WTC11 (cell line): ENCODE measurements at regions not wholly inside any gene's neighbourhood (a gene's known extent, or its start where the extent isn't known, plus 50 kb on each side); places are given as distances from the start of the nearest gene placed in this dataset.

Source experiments
- ATAC-seq: fragments of 200-7000 bp; cut with Tn5 transposase; 2 replicates; pipeline ENCODE4 v1.10.0; 2021; ENCODE audit warnings: mild to moderate bottlenecking, moderate library complexity
- CTCF ChIA-PET: fragments of 300-600 bp; sonication (Branson Sonifier 250); formaldehyde crosslinking; loops from one replicate; lab custom pipeline; 2021; ENCODE audit warnings: antibody characterized with exemption; lab: Charles Lee
- POLR2A ChIA-PET: fragments of 350-600 bp; sonication (Branson Sonifier 250); formaldehyde crosslinking; loops from one replicate; lab custom pipeline; 2021; ENCODE audit warnings: antibody characterized with exemption; lab: Charles Lee
- DNase-seq: peaks from one replicate; pipeline ENCODE4 v3.0.0; 2021; ENCODE audit warnings: low spot score
- H3K27ac Mint-ChIP-seq: 2 replicates; pipeline ENCODE4 v1.8.0; 2021; ENCODE audit warnings: mixed read lengths
- H3K27me3 Mint-ChIP-seq: 2 replicates; pipeline ENCODE4 v1.8.0; 2021; ENCODE audit warnings: low read depth, mild to moderate bottlenecking, moderate library complexity, mixed read lengths
- H3K36me3 Mint-ChIP-seq: 2 replicates; pipeline ENCODE4 v1.8.0; 2021; ENCODE audit warnings: mixed read lengths
- H3K4me1 Mint-ChIP-seq: 2 replicates; pipeline ENCODE4 v1.8.0; 2022; ENCODE audit warnings: mixed read lengths
- H3K4me3 Mint-ChIP-seq: 2 replicates; pipeline ENCODE4 v1.8.0; 2021; ENCODE audit warnings: mild to moderate bottlenecking, moderate library complexity, mixed read lengths
- H3K9me3 Mint-ChIP-seq: 2 replicates; pipeline ENCODE4 v1.8.0; 2021; ENCODE audit warnings: mixed read lengths
- ESRRA ChIP-seq: sonication (generic); formaldehyde crosslinking; IDR thresholded peaks from 2 replicates; pipeline ENCODE4 v1.8.1; 2022; ENCODE audit warnings: mild to moderate bottlenecking, missing genetic modification reagents, borderline replicate concordance
- ETV6 ChIP-seq: sonication (generic); formaldehyde crosslinking; IDR thresholded peaks from 2 replicates; pipeline ENCODE4 v1.8.1; 2022; ENCODE audit warnings: mild to moderate bottlenecking, missing genetic modification reagents
- HMGA2 ChIP-seq: fragments of 250-450 bp; sonication (Bioruptor Pico); IDR thresholded peaks from 2 replicates; pipeline ENCODE4 v1.4.0; 2021; ENCODE audit warnings: mild to moderate bottlenecking, moderate library complexity
- JAZF1 ChIP-seq: fragments of 250-450 bp; sonication (Bioruptor Pico); IDR thresholded peaks from 2 replicates; pipeline ENCODE4 v1.9.0; 2021; ENCODE audit warnings: moderate library complexity, mild to moderate bottlenecking, inconsistent platforms
- NR2C2 ChIP-seq: sonication (generic); formaldehyde crosslinking; IDR thresholded peaks from 2 replicates; pipeline ENCODE4 v1.8.0; 2022; ENCODE audit warnings: mild to moderate bottlenecking, missing genetic modification reagents
- RELA ChIP-seq: sonication (generic); formaldehyde crosslinking; IDR thresholded peaks from 2 replicates; pipeline ENCODE4 v1.8.1; 2022; ENCODE audit warnings: missing genetic modification reagents, mild to moderate bottlenecking, borderline replicate concordance
- RORB ChIP-seq: fragments of 250-450 bp; sonication (Bioruptor Pico); IDR thresholded peaks from 2 replicates; pipeline ENCODE4 v1.9.0; 2021; ENCODE audit warnings: mild to moderate bottlenecking
- SMAD4 ChIP-seq: sonication (generic); formaldehyde crosslinking; IDR thresholded peaks from 2 replicates; pipeline ENCODE4 v1.8.0; 2022; ENCODE audit warnings: mild to moderate bottlenecking, missing genetic modification reagents
- ZBTB21 ChIP-seq: sonication (generic); formaldehyde crosslinking; IDR thresholded peaks from 2 replicates; pipeline ENCODE4 v1.8.1; 2023; ENCODE audit warnings: mild to moderate bottlenecking, missing genetic modification reagents, borderline replicate concordance
- ZNF121 ChIP-seq: sonication (generic); formaldehyde crosslinking; IDR thresholded peaks from 2 replicates; pipeline ENCODE4 v1.8.0; 2023; ENCODE audit warnings: missing genetic modification reagents
- ZNF138 ChIP-seq: sonication (generic); formaldehyde crosslinking; conservative IDR thresholded peaks from 2 replicates; pipeline ENCODE4 v1.8.1; 2022; ENCODE audit warnings: mild to moderate bottlenecking, moderate library complexity, missing genetic modification reagents
- ZNF219 ChIP-seq: sonication (generic); formaldehyde crosslinking; IDR thresholded peaks from 2 replicates; pipeline ENCODE4 v1.8.0; 2023; ENCODE audit warnings: missing genetic modification reagents, mild to moderate bottlenecking, borderline replicate concordance
- TF ChIP-seq, protein P1 (sequence below): sonication (generic); formaldehyde crosslinking; IDR thresholded peaks from 2 replicates; pipeline ENCODE4 v1.8.1; 2023; ENCODE audit warnings: mild to moderate bottlenecking, missing genetic modification reagents, moderate library complexity
- TF ChIP-seq, protein P2 (sequence below): sonication (generic); formaldehyde crosslinking; IDR thresholded peaks from 2 replicates; pipeline ENCODE4 v1.8.1; 2022; ENCODE audit warnings: low read depth, mild to moderate bottlenecking, moderate library complexity, missing genetic modification reagents, borderline replicate concordance
- TF ChIP-seq, protein P3 (sequence below): sonication (generic); formaldehyde crosslinking; IDR thresholded peaks from 2 replicates; pipeline ENCODE4 v1.8.0; 2023; ENCODE audit warnings: missing genetic modification reagents, mild to moderate bottlenecking, borderline replicate concordance
- TF ChIP-seq, protein P4 (sequence below): sonication (generic); formaldehyde crosslinking; IDR thresholded peaks from 2 replicates; pipeline ENCODE4 v1.8.0; 2022; ENCODE audit warnings: mild to moderate bottlenecking, missing genetic modification reagents
- TF ChIP-seq, protein P5 (sequence below): sonication (generic); formaldehyde crosslinking; IDR thresholded peaks from 2 replicates; pipeline ENCODE4 v1.8.0; 2023; ENCODE audit warnings: mild to moderate bottlenecking, missing genetic modification reagents
- TF ChIP-seq, protein P6 (sequence below): fragments of 250-450 bp; sonication (Bioruptor Pico); IDR thresholded peaks from 2 replicates; pipeline ENCODE4 v1.9.0; 2021; ENCODE audit warnings: mild to moderate bottlenecking, borderline replicate concordance
- TF ChIP-seq, protein P7 (sequence below): fragments of 250-450 bp; sonication (Bioruptor Pico); IDR thresholded peaks from 2 replicates; pipeline ENCODE4 v1.9.0; 2021; ENCODE audit warnings: mild to moderate bottlenecking

DNA sequence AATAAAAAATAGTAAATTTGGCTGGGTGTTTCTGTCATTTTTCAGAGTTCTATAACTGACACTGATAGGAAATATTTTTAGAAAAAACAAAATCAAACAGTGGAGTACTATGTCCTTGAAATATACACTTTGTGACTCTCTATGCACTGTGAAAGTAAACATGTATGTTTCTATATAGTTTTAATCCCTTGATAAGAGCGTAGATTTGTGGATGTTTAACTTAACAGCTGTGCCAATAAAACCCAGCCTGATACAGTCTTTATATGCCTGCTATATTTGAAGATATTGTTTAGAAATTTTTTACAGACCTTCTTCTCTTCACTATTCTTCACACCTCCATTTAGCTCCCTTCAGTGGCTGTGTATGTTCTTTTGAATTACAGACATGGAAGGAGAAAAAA lies 473.3 kb upstream of the FZD8 start:
- Mint-ChIP-seq H3K36me3 (no peaks in the 10 kb centered on the region), H3K4me3 (no peak overlapping the region), H3K4me1 (peaks cover 7% of the 10 kb centered on the region; the same call in 1 of the 2 replicates), H3K27ac (no peak overlapping the region), H3K9me3 (no peaks in the 10 kb centered on the region), H3K27me3 (no peaks in the 10 kb centered on the region)
- TF ChIP-seq, protein P1, sequence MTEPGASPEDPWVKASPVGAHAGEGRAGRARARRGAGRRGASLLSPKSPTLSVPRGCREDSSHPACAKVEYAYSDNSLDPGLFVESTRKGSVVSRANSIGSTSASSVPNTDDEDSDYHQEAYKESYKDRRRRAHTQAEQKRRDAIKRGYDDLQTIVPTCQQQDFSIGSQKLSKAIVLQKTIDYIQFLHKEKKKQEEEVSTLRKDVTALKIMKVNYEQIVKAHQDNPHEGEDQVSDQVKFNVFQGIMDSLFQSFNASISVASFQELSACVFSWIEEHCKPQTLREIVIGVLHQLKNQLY: no peak
- TF ChIP-seq, protein P2, sequence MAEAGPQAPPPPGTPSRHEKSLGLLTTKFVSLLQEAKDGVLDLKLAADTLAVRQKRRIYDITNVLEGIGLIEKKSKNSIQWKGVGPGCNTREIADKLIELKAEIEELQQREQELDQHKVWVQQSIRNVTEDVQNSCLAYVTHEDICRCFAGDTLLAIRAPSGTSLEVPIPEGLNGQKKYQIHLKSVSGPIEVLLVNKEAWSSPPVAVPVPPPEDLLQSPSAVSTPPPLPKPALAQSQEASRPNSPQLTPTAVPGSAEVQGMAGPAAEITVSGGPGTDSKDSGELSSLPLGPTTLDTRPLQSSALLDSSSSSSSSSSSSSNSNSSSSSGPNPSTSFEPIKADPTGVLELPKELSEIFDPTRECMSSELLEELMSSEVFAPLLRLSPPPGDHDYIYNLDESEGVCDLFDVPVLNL: no peak
- TF ChIP-seq, protein P3, sequence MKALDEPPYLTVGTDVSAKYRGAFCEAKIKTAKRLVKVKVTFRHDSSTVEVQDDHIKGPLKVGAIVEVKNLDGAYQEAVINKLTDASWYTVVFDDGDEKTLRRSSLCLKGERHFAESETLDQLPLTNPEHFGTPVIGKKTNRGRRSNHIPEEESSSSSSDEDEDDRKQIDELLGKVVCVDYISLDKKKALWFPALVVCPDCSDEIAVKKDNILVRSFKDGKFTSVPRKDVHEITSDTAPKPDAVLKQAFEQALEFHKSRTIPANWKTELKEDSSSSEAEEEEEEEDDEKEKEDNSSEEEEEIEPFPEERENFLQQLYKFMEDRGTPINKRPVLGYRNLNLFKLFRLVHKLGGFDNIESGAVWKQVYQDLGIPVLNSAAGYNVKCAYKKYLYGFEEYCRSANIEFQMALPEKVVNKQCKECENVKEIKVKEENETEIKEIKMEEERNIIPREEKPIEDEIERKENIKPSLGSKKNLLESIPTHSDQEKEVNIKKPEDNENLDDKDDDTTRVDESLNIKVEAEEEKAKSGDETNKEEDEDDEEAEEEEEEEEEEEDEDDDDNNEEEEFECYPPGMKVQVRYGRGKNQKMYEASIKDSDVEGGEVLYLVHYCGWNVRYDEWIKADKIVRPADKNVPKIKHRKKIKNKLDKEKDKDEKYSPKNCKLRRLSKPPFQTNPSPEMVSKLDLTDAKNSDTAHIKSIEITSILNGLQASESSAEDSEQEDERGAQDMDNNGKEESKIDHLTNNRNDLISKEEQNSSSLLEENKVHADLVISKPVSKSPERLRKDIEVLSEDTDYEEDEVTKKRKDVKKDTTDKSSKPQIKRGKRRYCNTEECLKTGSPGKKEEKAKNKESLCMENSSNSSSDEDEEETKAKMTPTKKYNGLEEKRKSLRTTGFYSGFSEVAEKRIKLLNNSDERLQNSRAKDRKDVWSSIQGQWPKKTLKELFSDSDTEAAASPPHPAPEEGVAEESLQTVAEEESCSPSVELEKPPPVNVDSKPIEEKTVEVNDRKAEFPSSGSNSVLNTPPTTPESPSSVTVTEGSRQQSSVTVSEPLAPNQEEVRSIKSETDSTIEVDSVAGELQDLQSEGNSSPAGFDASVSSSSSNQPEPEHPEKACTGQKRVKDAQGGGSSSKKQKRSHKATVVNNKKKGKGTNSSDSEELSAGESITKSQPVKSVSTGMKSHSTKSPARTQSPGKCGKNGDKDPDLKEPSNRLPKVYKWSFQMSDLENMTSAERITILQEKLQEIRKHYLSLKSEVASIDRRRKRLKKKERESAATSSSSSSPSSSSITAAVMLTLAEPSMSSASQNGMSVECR (CRISPR knock-in tag): no peak
- TF ChIP-seq JAZF1 (CRISPR knock-in tag): no peak
- no peak for TF ChIP-seq ZNF219 (CRISPR knock-in tag)
- TF ChIP-seq, protein P4, sequence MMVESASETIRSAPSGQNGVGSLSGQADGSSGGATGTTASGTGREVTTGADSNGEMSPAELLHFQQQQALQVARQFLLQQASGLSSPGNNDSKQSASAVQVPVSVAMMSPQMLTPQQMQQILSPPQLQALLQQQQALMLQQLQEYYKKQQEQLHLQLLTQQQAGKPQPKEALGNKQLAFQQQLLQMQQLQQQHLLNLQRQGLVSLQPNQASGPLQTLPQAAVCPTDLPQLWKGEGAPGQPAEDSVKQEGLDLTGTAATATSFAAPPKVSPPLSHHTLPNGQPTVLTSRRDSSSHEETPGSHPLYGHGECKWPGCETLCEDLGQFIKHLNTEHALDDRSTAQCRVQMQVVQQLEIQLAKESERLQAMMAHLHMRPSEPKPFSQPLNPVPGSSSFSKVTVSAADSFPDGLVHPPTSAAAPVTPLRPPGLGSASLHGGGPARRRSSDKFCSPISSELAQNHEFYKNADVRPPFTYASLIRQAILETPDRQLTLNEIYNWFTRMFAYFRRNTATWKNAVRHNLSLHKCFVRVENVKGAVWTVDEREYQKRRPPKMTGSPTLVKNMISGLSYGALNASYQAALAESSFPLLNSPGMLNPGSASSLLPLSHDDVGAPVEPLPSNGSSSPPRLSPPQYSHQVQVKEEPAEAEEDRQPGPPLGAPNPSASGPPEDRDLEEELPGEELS (CRISPR knock-in tag): no peak
- TF ChIP-seq ZBTB21 (CRISPR knock-in tag): no peak
- TF ChIP-seq, protein P5, sequence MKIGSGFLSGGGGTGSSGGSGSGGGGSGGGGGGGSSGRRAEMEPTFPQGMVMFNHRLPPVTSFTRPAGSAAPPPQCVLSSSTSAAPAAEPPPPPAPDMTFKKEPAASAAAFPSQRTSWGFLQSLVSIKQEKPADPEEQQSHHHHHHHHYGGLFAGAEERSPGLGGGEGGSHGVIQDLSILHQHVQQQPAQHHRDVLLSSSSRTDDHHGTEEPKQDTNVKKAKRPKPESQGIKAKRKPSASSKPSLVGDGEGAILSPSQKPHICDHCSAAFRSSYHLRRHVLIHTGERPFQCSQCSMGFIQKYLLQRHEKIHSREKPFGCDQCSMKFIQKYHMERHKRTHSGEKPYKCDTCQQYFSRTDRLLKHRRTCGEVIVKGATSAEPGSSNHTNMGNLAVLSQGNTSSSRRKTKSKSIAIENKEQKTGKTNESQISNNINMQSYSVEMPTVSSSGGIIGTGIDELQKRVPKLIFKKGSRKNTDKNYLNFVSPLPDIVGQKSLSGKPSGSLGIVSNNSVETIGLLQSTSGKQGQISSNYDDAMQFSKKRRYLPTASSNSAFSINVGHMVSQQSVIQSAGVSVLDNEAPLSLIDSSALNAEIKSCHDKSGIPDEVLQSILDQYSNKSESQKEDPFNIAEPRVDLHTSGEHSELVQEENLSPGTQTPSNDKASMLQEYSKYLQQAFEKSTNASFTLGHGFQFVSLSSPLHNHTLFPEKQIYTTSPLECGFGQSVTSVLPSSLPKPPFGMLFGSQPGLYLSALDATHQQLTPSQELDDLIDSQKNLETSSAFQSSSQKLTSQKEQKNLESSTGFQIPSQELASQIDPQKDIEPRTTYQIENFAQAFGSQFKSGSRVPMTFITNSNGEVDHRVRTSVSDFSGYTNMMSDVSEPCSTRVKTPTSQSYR (CRISPR knock-in tag): no peak
- TF ChIP-seq, protein P6, sequence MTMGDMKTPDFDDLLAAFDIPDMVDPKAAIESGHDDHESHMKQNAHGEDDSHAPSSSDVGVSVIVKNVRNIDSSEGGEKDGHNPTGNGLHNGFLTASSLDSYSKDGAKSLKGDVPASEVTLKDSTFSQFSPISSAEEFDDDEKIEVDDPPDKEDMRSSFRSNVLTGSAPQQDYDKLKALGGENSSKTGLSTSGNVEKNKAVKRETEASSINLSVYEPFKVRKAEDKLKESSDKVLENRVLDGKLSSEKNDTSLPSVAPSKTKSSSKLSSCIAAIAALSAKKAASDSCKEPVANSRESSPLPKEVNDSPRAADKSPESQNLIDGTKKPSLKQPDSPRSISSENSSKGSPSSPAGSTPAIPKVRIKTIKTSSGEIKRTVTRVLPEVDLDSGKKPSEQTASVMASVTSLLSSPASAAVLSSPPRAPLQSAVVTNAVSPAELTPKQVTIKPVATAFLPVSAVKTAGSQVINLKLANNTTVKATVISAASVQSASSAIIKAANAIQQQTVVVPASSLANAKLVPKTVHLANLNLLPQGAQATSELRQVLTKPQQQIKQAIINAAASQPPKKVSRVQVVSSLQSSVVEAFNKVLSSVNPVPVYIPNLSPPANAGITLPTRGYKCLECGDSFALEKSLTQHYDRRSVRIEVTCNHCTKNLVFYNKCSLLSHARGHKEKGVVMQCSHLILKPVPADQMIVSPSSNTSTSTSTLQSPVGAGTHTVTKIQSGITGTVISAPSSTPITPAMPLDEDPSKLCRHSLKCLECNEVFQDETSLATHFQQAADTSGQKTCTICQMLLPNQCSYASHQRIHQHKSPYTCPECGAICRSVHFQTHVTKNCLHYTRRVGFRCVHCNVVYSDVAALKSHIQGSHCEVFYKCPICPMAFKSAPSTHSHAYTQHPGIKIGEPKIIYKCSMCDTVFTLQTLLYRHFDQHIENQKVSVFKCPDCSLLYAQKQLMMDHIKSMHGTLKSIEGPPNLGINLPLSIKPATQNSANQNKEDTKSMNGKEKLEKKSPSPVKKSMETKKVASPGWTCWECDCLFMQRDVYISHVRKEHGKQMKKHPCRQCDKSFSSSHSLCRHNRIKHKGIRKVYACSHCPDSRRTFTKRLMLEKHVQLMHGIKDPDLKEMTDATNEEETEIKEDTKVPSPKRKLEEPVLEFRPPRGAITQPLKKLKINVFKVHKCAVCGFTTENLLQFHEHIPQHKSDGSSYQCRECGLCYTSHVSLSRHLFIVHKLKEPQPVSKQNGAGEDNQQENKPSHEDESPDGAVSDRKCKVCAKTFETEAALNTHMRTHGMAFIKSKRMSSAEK (CRISPR knock-in tag): no peak
- TF ChIP-seq NR2C2 (CRISPR knock-in tag): no peak
- TF ChIP-seq ZNF138 (CRISPR knock-in tag): no peak
- no peak for TF ChIP-seq RORB (CRISPR knock-in tag)
- TF ChIP-seq HMGA2 (CRISPR knock-in tag): no peak
- TF ChIP-seq ESRRA (CRISPR knock-in tag): no peak
- TF ChIP-seq SMAD4: no peak
- TF ChIP-seq, protein P7, sequence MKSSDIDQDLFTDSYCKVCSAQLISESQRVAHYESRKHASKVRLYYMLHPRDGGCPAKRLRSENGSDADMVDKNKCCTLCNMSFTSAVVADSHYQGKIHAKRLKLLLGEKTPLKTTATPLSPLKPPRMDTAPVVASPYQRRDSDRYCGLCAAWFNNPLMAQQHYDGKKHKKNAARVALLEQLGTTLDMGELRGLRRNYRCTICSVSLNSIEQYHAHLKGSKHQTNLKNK (CRISPR knock-in tag): no peak
- no peak for TF ChIP-seq RELA (CRISPR knock-in tag)
- TF ChIP-seq ETV6: no peak
- TF ChIP-seq ZNF121 (CRISPR knock-in tag): no peak
- DNase-seq: no peak
- no peak for ATAC-seq
- ChIA-PET POLR2A (no interaction called here), CTCF (no interaction called here)
